HEK293 (cell line): ENCODE measurements at regions not wholly inside any gene's neighbourhood (a gene's known extent, or its start where the extent isn't known, plus 50 kb on each side); places are given as distances from the start of the nearest gene placed in this dataset.

Experiments used
- CTCF ChIA-PET: fragments of 350-600 bp; formaldehyde crosslinking; extraction: SDS; loops from one replicate; lab custom pipeline; 2021; ENCODE audit warnings: antibody characterized with exemption; lab: Yijun Ruan, JAX
- POLR2A ChIA-PET: fragments of 300-600 bp; formaldehyde crosslinking; extraction: SDS; loops from one replicate; lab custom pipeline; 2020; ENCODE audit warnings: antibody characterized with exemption, inconsistent platforms; lab: Yijun Ruan, JAX
- H3K27ac ChIP-seq: fragments of 200-500 bp; sonication (Bioruptor generic); 2 replicates; pipeline ENCODE4 v1.5.1; 2014; ENCODE audit warnings: low read depth, low read length, control low read depth, inconsistent platforms; ENCODE audit errors: extremely low read depth
- H3K36me3 ChIP-seq, 2 experiments: fragments of 200-500 bp in 1 of 2; sonication (Bioruptor generic) in 1 of 2; 1 replicate in 1 of 2; 2 replicates in 1 of 2; pipeline ENCODE4 v1.5.1; 2014 to 2017; ENCODE audit warnings: inconsistent platforms in 2 of 2, low read length in 2 of 2; ENCODE audit not compliant: control insufficient read depth in 2 of 2, insufficient read depth in 1 of 2
- H3K4me1 ChIP-seq: fragments of 200-500 bp; sonication (Bioruptor generic); 2 replicates; pipeline ENCODE4 v1.5.1; 2014; ENCODE audit warnings: mild to moderate bottlenecking, low read length, inconsistent platforms; ENCODE audit not compliant: control insufficient read depth, insufficient read depth
- H3K4me3 ChIP-seq: 2 replicates; pipeline ENCODE4 v1.5.1; 2011; ENCODE audit warnings: low read depth, mild to moderate bottlenecking, control low read depth, low read length, moderate library complexity
- H3K9me3 ChIP-seq: fragments of 200-500 bp; sonication (Bioruptor generic); 2 replicates; pipeline ENCODE4 v1.5.1; 2014; ENCODE audit warnings: low read depth, low read length, inconsistent platforms; ENCODE audit not compliant: control insufficient read depth, insufficient read depth
- KLF16 ChIP-seq: fragments of 450-650 bp; formaldehyde crosslinking; IDR thresholded peaks from 2 replicates; pipeline ENCODE4 v1.5.1; 2017; ENCODE audit warnings: missing biosample characterization, missing genetic modification characterization
- PRDM2 ChIP-seq: fragments of 450-650 bp; formaldehyde crosslinking; IDR thresholded peaks from 2 replicates; pipeline ENCODE4 v1.5.1; 2016; ENCODE audit warnings: missing biosample characterization, missing genetic modification characterization, borderline replicate concordance
- RBAK ChIP-seq: fragments of 450-650 bp; formaldehyde crosslinking; IDR thresholded peaks from 2 replicates; pipeline ENCODE4 v1.5.1; 2016; ENCODE audit warnings: missing biosample characterization, missing genetic modification characterization
- REST ChIP-seq: fragments of 450-650 bp; formaldehyde crosslinking; IDR thresholded peaks from 2 replicates; pipeline ENCODE4 v1.5.1; 2016; ENCODE audit warnings: missing biosample characterization, missing genetic modification characterization
- YY1 ChIP-seq: fragments of 450-650 bp; formaldehyde crosslinking; IDR thresholded peaks from 2 replicates; pipeline ENCODE4 v1.5.1; 2018; ENCODE audit warnings: missing biosample characterization, missing genetic modification characterization
- ZBTB17 ChIP-seq: fragments of 450-650 bp; formaldehyde crosslinking; IDR thresholded peaks from 2 replicates; pipeline ENCODE4 v1.5.1; 2016; ENCODE audit warnings: missing biosample characterization, missing genetic modification characterization
- ZNF112 ChIP-seq: fragments of 450-650 bp; formaldehyde crosslinking; IDR thresholded peaks from 2 replicates; pipeline ENCODE4 v1.5.0; 2017; ENCODE audit warnings: missing biosample characterization, missing genetic modification characterization
- ZNF16 ChIP-seq: fragments of 450-650 bp; formaldehyde crosslinking; IDR thresholded peaks from 2 replicates; pipeline ENCODE4 v1.5.1; 2016; ENCODE audit warnings: low read depth, missing biosample characterization, missing genetic modification characterization
- ZNF214 ChIP-seq: fragments of 450-650 bp; formaldehyde crosslinking; IDR thresholded peaks from 2 replicates; pipeline ENCODE4 v1.5.1; 2017; ENCODE audit warnings: missing biosample characterization, mild to moderate bottlenecking, missing genetic modification characterization, borderline replicate concordance
- ZNF239 ChIP-seq: fragments of 450-650 bp; formaldehyde crosslinking; IDR thresholded peaks from 2 replicates; pipeline ENCODE4 v1.5.1; 2016; ENCODE audit warnings: missing biosample characterization, missing genetic modification characterization
- ZNF302 ChIP-seq: fragments of 450-650 bp; formaldehyde crosslinking; IDR thresholded peaks from 2 replicates; pipeline ENCODE4 v1.5.1; 2016; ENCODE audit warnings: missing biosample characterization, missing genetic modification characterization, low read depth
- ZNF324 ChIP-seq: fragments of 450-650 bp; formaldehyde crosslinking; IDR thresholded peaks from 2 replicates; pipeline ENCODE4 v1.5.1; 2016; ENCODE audit warnings: missing biosample characterization, missing genetic modification characterization
- ZNF513 ChIP-seq: fragments of 450-650 bp; IDR thresholded peaks from 2 replicates; pipeline ENCODE4 v1.5.1; 2018; ENCODE audit warnings: missing biosample characterization, missing genetic modification characterization
- ZNF670 ChIP-seq: fragments of 450-650 bp; formaldehyde crosslinking; IDR thresholded peaks from 2 replicates; pipeline ENCODE4 v1.5.1; 2016; ENCODE audit warnings: missing biosample characterization, missing genetic modification characterization, low read depth
- ZNF704 ChIP-seq: fragments of 450-650 bp; formaldehyde crosslinking; IDR thresholded peaks from 2 replicates; pipeline ENCODE4 v1.5.1; 2016; ENCODE audit warnings: missing biosample characterization, missing genetic modification characterization
- ZNF777 ChIP-seq: fragments of 450-650 bp; formaldehyde crosslinking; IDR thresholded peaks from 2 replicates; pipeline ENCODE4 v1.5.1; 2017; ENCODE audit warnings: missing biosample characterization, missing genetic modification characterization, borderline replicate concordance

- H3K9me3 ChIP-seq: no peaks in the 10 kb centered on the region
- CTCF ChIA-PET: interaction anchor here (0.6 to 0.7 kb wide), 2 partner anchors 84 to 102 kb away, joined by 3 to 4 read pairs; no protein-coding TSS in a partner anchor
- H3K27ac ChIP-seq: no peak overlapping the region
- no peaks in the 10 kb centered on the region for H3K36me3 ChIP-seq
- no peak for TF ChIP-seq ZNF214 (tag by site-specific recombination)
- no peak for TF ChIP-seq PRDM2 (tag by site-specific recombination)
- TF ChIP-seq, all 188 proteins: peak for 0
- Histone ChIP-seq H3K4me1 (no peaks in the 10 kb centered on the region), H3K4me3 (no peak overlapping the region)
- POLR2A ChIA-PET: no interaction called here
These were observed 53.9 kb upstream of the KCNN2 start for GRCh38 chr5:114308017-114308416.

- H3K4me3 ChIP-seq: no peak overlapping the region
- no peaks in the 10 kb centered on the region for H3K9me3 ChIP-seq
- no peak for TF ChIP-seq KLF16 (tag by site-specific recombination)
- no peak for TF ChIP-seq ZNF670 (tag by site-specific recombination)
- TF ChIP-seq ZNF513 (tag by site-specific recombination): no peak
- TF ChIP-seq YY1: no peak
- TF ChIP-seq REST: no peak
- TF ChIP-seq ZNF324 (tag by site-specific recombination): no peak
- TF ChIP-seq ZBTB17 (tag by site-specific recombination): no peak
- TF ChIP-seq RBAK: no peak
- no peak for TF ChIP-seq ZNF112 (tag by site-specific recombination)
- no peak for TF ChIP-seq ZNF777
- TF ChIP-seq ZNF239 (tag by site-specific recombination): no peak
- TF ChIP-seq ZNF16 (tag by site-specific recombination): no peak
- TF ChIP-seq ZNF704: no peak
- TF ChIP-seq ZNF302 (tag by site-specific recombination): no peak
- no peaks in the 10 kb centered on the region for H3K4me1 ChIP-seq
- CTCF ChIA-PET: no interaction called here
- no peak overlapping the region for H3K27ac ChIP-seq
- POLR2A ChIA-PET: no interaction called here
- no peaks in the 10 kb centered on the region for H3K36me3 ChIP-seq
These were observed 53.4 kb upstream of the KCNN2 start for GRCh38 chr5:114308508-114308907.
